Right atrium auricular region (tissue), 2 donors: ENCODE measurements at regions not wholly inside any gene's neighbourhood (a gene's known extent, or its start where the extent isn't known, plus 50 kb on each side); places are given as distances from the start of the nearest gene placed in this dataset.

Experiments used
- DNase-seq: peaks from one replicate; pipeline ENCODE4 v3.0.0-alpha.2; 2019; ENCODE audit warnings: low spot score
- H3K27ac ChIP-seq, 2 donors: fragments of 200-600 bp; sonication (generic); 1 replicate in 1 of 2; 2 replicates in 1 of 2; pipeline ENCODE4 v1.5.1; 2016 to 2019
- H3K27me3 ChIP-seq, 2 donors: fragments of 200-600 bp; sonication (generic); one replicate each; pipeline versions ENCODE4 v1.5.1 to v1.6.0; 2017 to 2019
- H3K36me3 ChIP-seq: fragments of 200-600 bp; sonication (generic); one replicate; pipeline ENCODE4 v1.5.1; 2016
- H3K4me1 ChIP-seq, 2 donors: fragments of 200-600 bp; sonication (generic); one replicate each; pipeline versions ENCODE4 v1.5.1 to v1.6.0; 2017 to 2019
- H3K4me3 ChIP-seq, 2 donors: fragments of 200-600 bp; sonication (generic); 1 replicate in 1 of 2; 2 replicates in 1 of 2; pipeline ENCODE4 v1.5.1; 2017 to 2019; ENCODE audit warnings: mild to moderate bottlenecking in 1 of 2, moderate library complexity in 1 of 2
- H3K9me3 ChIP-seq, 2 donors: fragments of 200-600 bp; sonication (generic); one replicate each; pipeline ENCODE4 v1.5.1; 2019
- CTCF ChIP-seq, 2 donors: fragments of 200-600 bp; sonication (generic); IDR thresholded peaks; one replicate each; pipeline ENCODE4 v1.5.1; 2019; ENCODE audit warnings: antibody characterized with exemption in 2 of 2

GRCh38 chr9:80378669-80379293, 807.0 kb downstream of the TLE4 start:
- DNase-seq, result no peak
- no peaks in the 10 kb centered on the region for H3K9me3 ChIP-seq
- no peak overlapping the region for H3K4me3 ChIP-seq
- H3K27me3 ChIP-seq, result no peaks in the 10 kb centered on the region
- H3K4me1 ChIP-seq, result no peaks in the 10 kb centered on the region
- TF ChIP-seq CTCF (IDR thresholded peaks at IDR 0.05), result no peak
- no peaks in the 10 kb centered on the region for H3K36me3 ChIP-seq
- H3K27ac ChIP-seq, result no peak overlapping the region

- Histone ChIP-seq H3K36me3 (no peaks in the 10 kb centered on the region), H3K4me3 (no peak overlapping the region), H3K27me3 (no peaks in the 10 kb centered on the region), H3K9me3 (no peaks in the 10 kb centered on the region), H3K27ac (no peak overlapping the region), H3K4me1 (no peaks in the 10 kb centered on the region)
- no peak for TF ChIP-seq CTCF (IDR thresholded peaks at IDR 0.05)
- DNase-seq, result no peak
Observed at GRCh38 chr9:80376180-80376579, 804.4 kb downstream of the TLE4 start.

- no peaks in the 10 kb centered on the region for H3K27me3 ChIP-seq
- no peaks in the 10 kb centered on the region for H3K4me1 ChIP-seq
- H3K36me3 ChIP-seq, result no peaks in the 10 kb centered on the region
- DNase-seq, result no peak
- H3K4me3 ChIP-seq, result no peak overlapping the region
- TF ChIP-seq CTCF (IDR thresholded peaks at IDR 0.05), result no peak
- H3K27ac ChIP-seq, result no peak overlapping the region
- no peaks in the 10 kb centered on the region for H3K9me3 ChIP-seq
Observed at GRCh38 chr9:80375477-80375876, 803.7 kb downstream of the TLE4 start.

- no peak for DNase-seq
- Histone ChIP-seq H3K27ac (no peak overlapping the region), H3K27me3 (no peaks in the 10 kb centered on the region), H3K36me3 (no peaks in the 10 kb centered on the region), H3K4me1 (no peaks in the 10 kb centered on the region), H3K9me3 (peaks cover 0 to 13% of the 10 kb centered on the region in 2 donors), H3K4me3 (no peak overlapping the region)
- no peak for TF ChIP-seq CTCF (IDR thresholded peaks at IDR 0.05)
Observed at GRCh38 chr9:80369641-80370040, 797.9 kb downstream of the TLE4 start.

GRCh38 chr9:80366626-80367025, 794.9 kb downstream of the TLE4 start:
- H3K27ac ChIP-seq, result no peak overlapping the region
- TF ChIP-seq CTCF (IDR thresholded peaks at IDR 0.05), result no peak
- H3K36me3 ChIP-seq, result no peaks in the 10 kb centered on the region
- no peaks in the 10 kb centered on the region for H3K4me1 ChIP-seq
- no peak overlapping the region for H3K4me3 ChIP-seq
- H3K9me3 ChIP-seq, result peaks cover 0 to 13% of the 10 kb centered on the region in 2 donors
- DNase-seq, result no peak
- H3K27me3 ChIP-seq, result no peaks in the 10 kb centered on the region
